PC-9 (cell line): ENCODE measurements at regions not wholly inside any gene's neighbourhood (a gene's known extent, or its start where the extent isn't known, plus 50 kb on each side); places are given as distances from the start of the nearest gene placed in this dataset.

Experiments
- CTCF ChIP-seq: fragments of 200-600 bp; sonication (generic); conservative IDR thresholded peaks from 2 replicates; pipeline ENCODE4 v1.6.1; 2017; ENCODE audit warnings: mixed run types, antibody characterized with exemption, mild to moderate bottlenecking, moderate library complexity
- EZH2 ChIP-seq: fragments of 200-600 bp; sonication (generic); IDR thresholded peaks from 2 replicates; pipeline ENCODE4 v1.8.0; 2017; ENCODE audit warnings: antibody characterized with exemption, low read depth

GRCh38 chr2:23207871-23208270 lies 177.1 kb upstream of the KLHL29 start:
- TF ChIP-seq CTCF (no peak), EZH2 (no peak)
